GM18867 (cell line): ENCODE measurements at regions not wholly inside any gene's neighbourhood (a gene's known extent, or its start where the extent isn't known, plus 50 kb on each side); places are given as distances from the start of the nearest gene placed in this dataset.

Experiments
- ATAC-seq: cut with Tn5 transposase; IDR thresholded peaks from one replicate; pipeline ENCODE4 v1.9.1; 2021; ENCODE audit warnings: mild to moderate bottlenecking, moderate library complexity; ENCODE audit not compliant: unreplicated experiment

- no peak for ATAC-seq
These were observed 323.3 kb downstream of the AJAP1 start for GRCh38 chr1:4977701-4978100.

- ATAC-seq, result no peak
These were observed 322.5 kb downstream of the AJAP1 start for GRCh38 chr1:4976859-4977440.

GRCh38 chr1:4975856-4976255 is 321.4 kb downstream of the AJAP1 start:
- ATAC-seq, result no peak

GRCh38 chr1:4974981-4975685 is 320.7 kb downstream of the AJAP1 start:
- ATAC-seq, result no peak

- ATAC-seq, result no peak
These were observed 318.9 kb downstream of the AJAP1 start for GRCh38 chr1:4973341-4973740.

GRCh38 chr1:4972761-4973320 is 318.4 kb downstream of the AJAP1 start:
- no peak for ATAC-seq

- ATAC-seq, result no peak
These were observed 317.3 kb downstream of the AJAP1 start for GRCh38 chr1:4971666-4972065.

GRCh38 chr1:4970532-4970931 is 316.1 kb downstream of the AJAP1 start:
- no peak for ATAC-seq

GRCh38 chr1:4969556-4970129 is 315.2 kb downstream of the AJAP1 start:
- no peak for ATAC-seq

- no peak for ATAC-seq
These were observed 311.1 kb downstream of the AJAP1 start for GRCh38 chr1:4965346-4966075.

- ATAC-seq, result no peak
These were observed 310.4 kb downstream of the AJAP1 start for GRCh38 chr1:4964634-4965345.

GRCh38 chr1:4963251-4963650 is 308.8 kb downstream of the AJAP1 start:
- no peak for ATAC-seq

GRCh38 chr1:4962836-4963235 is 308.4 kb downstream of the AJAP1 start:
- ATAC-seq, result no peak

- ATAC-seq, result no peak
These were observed 307.7 kb downstream of the AJAP1 start for GRCh38 chr1:4961935-4962645.

GRCh38 chr1:4960782-4961475 is 306.5 kb downstream of the AJAP1 start:
- ATAC-seq, result no peak

GRCh38 chr1:4960336-4960735 is 305.9 kb downstream of the AJAP1 start:
- ATAC-seq, result no peak

- no peak for ATAC-seq
These were observed 304.8 kb downstream of the AJAP1 start for GRCh38 chr1:4959216-4959615.

GRCh38 chr1:4957027-4957426 is 302.6 kb downstream of the AJAP1 start:
- no peak for ATAC-seq

GRCh38 chr1:4954392-4954791 is 300.0 kb downstream of the AJAP1 start:
- ATAC-seq, result no peak

- no peak for ATAC-seq
These were observed 297.2 kb downstream of the AJAP1 start for GRCh38 chr1:4951601-4952000.
